ENCODE measurements at regions not wholly inside any gene's neighbourhood (a gene's known extent, or its start where the extent isn't known, plus 50 kb on each side); places are given as distances from the start of the nearest gene placed in this dataset.
"Not testable (repeated sequence)": the region's sequence is repeated elsewhere in the genome, so short reads cannot be mapped to it uniquely, and the experiment has no call there.

GRCh38 chrX:65831268-65831667, 163.8 kb downstream of the MSN start:
- H3K27me3 ChIP-seq (ENCODE audit: control insufficient read depth, insufficient read depth, low read length) = no peaks in the 10 kb centered on the region
- no peak for DNase-seq (ENCODE audit: low read depth, low spot score)
- no peak overlapping the region for H3K4me3 ChIP-seq (ENCODE audit: low read length)
- H3K27ac ChIP-seq (ENCODE audit: low read length) = no peak overlapping the region
- H3K9me3 ChIP-seq (ENCODE audit: control insufficient read depth, insufficient read depth, low read length) = no peaks in the 10 kb centered on the region
- no peaks in the 10 kb centered on the region for H3K4me1 ChIP-seq (ENCODE audit: control insufficient read depth, insufficient read depth, low read length)
- WGBS (ENCODE audit: insufficient coverage, insufficient read length) = no CpG with 5 or more reads among the region's 2 CpGs
- H3K36me3 ChIP-seq (ENCODE audit: control insufficient read depth, insufficient read depth, low read length) = no peaks in the 10 kb centered on the region

GRCh38 chrX:65828599-65828998, 161.1 kb downstream of the MSN start:
- H3K9me3 ChIP-seq (ENCODE audit: control insufficient read depth, insufficient read depth, low read length) = no peaks in the 10 kb centered on the region
- no peaks in the 10 kb centered on the region for H3K36me3 ChIP-seq (ENCODE audit: control insufficient read depth, insufficient read depth, low read length)
- H3K27me3 ChIP-seq (ENCODE audit: control insufficient read depth, insufficient read depth, low read length) = no peaks in the 10 kb centered on the region
- H3K27ac ChIP-seq (ENCODE audit: low read length) = no peak overlapping the region
- no CpG with 5 or more reads among the region's 3 CpGs for WGBS (ENCODE audit: insufficient coverage, insufficient read length)
- H3K4me3 ChIP-seq (ENCODE audit: low read length) = no peak overlapping the region
- no peak for DNase-seq (ENCODE audit: low read depth, low spot score)
- no peaks in the 10 kb centered on the region for H3K4me1 ChIP-seq (ENCODE audit: control insufficient read depth, insufficient read depth, low read length)

- not testable (repeated sequence) for H3K4me3 ChIP-seq (ENCODE audit: low read length); H3K27ac ChIP-seq (ENCODE audit: low read length); H3K36me3 ChIP-seq (ENCODE audit: control insufficient read depth, insufficient read depth, low read length); H3K9me3 ChIP-seq (ENCODE audit: control insufficient read depth, insufficient read depth, low read length); DNase-seq (ENCODE audit: low read depth, low spot score); H3K4me1 ChIP-seq (ENCODE audit: control insufficient read depth, insufficient read depth, low read length); H3K27me3 ChIP-seq (ENCODE audit: control insufficient read depth, insufficient read depth, low read length)
- no CpG with 5 or more reads among the region's 4 CpGs for WGBS (ENCODE audit: insufficient coverage, insufficient read length)
Observed at GRCh38 chrX:65825226-65825625, 157.8 kb downstream of the MSN start.

- no peak for DNase-seq (ENCODE audit: low read depth, low spot score)
- no peak overlapping the region for H3K27ac ChIP-seq (ENCODE audit: low read length)
- WGBS (ENCODE audit: insufficient coverage, insufficient read length) = no CpG with 5 or more reads among the region's 48 CpGs
- no peaks in the 10 kb centered on the region for H3K4me1 ChIP-seq (ENCODE audit: control insufficient read depth, insufficient read depth, low read length)
- no peaks in the 10 kb centered on the region for H3K27me3 ChIP-seq (ENCODE audit: control insufficient read depth, insufficient read depth, low read length)
- H3K36me3 ChIP-seq (ENCODE audit: control insufficient read depth, insufficient read depth, low read length) = no peaks in the 10 kb centered on the region
- H3K4me3 ChIP-seq (ENCODE audit: low read length) = peak overlapping the region; percentile 16; the same call in 1 of the 2 replicates
- H3K9me3 ChIP-seq (ENCODE audit: control insufficient read depth, insufficient read depth, low read length) = no peaks in the 10 kb centered on the region
Observed at GRCh38 chrX:65821721-65822496, 154.5 kb downstream of the MSN start.

GRCh38 chrX:65819983-65820382, 152.5 kb downstream of the MSN start:
- not testable (repeated sequence) for H3K4me1 ChIP-seq (ENCODE audit: control insufficient read depth, insufficient read depth, low read length); H3K27ac ChIP-seq (ENCODE audit: low read length); H3K9me3 ChIP-seq (ENCODE audit: control insufficient read depth, insufficient read depth, low read length); DNase-seq (ENCODE audit: low read depth, low spot score); H3K4me3 ChIP-seq (ENCODE audit: low read length); H3K36me3 ChIP-seq (ENCODE audit: control insufficient read depth, insufficient read depth, low read length); H3K27me3 ChIP-seq (ENCODE audit: control insufficient read depth, insufficient read depth, low read length)
- WGBS (ENCODE audit: insufficient coverage, insufficient read length) = no CpG with 5 or more reads among the region's 1 CpG

- Histone ChIP-seq H3K27me3 (ENCODE audit: control insufficient read depth, insufficient read depth, low read length) (no peaks in the 10 kb centered on the region), H3K4me1 (ENCODE audit: control insufficient read depth, insufficient read depth, low read length) (no peaks in the 10 kb centered on the region), H3K36me3 (ENCODE audit: control insufficient read depth, insufficient read depth, low read length) (no peaks in the 10 kb centered on the region), H3K4me3 (ENCODE audit: low read length) (no peak overlapping the region), H3K27ac (ENCODE audit: low read length) (no peak overlapping the region), H3K9me3 (ENCODE audit: control insufficient read depth, insufficient read depth, low read length) (no peaks in the 10 kb centered on the region; the same call in 1 of the 2 replicates)
- WGBS (ENCODE audit: insufficient coverage, insufficient read length) = no CpG with 5 or more reads among the region's 1 CpG
- no peak for DNase-seq (ENCODE audit: low read depth, low spot score)
Observed at GRCh38 chrX:65813245-65813644, 145.8 kb downstream of the MSN start.

- Histone ChIP-seq H3K9me3 (ENCODE audit: control insufficient read depth, insufficient read depth, low read length) (no peaks in the 10 kb centered on the region; the same call in 1 of the 2 replicates), H3K27ac (ENCODE audit: low read length) (no peak overlapping the region), H3K4me3 (ENCODE audit: low read length) (no peak overlapping the region), H3K36me3 (ENCODE audit: control insufficient read depth, insufficient read depth, low read length) (no peaks in the 10 kb centered on the region), H3K4me1 (ENCODE audit: control insufficient read depth, insufficient read depth, low read length) (no peaks in the 10 kb centered on the region), H3K27me3 (ENCODE audit: control insufficient read depth, insufficient read depth, low read length) (no peaks in the 10 kb centered on the region)
- DNase-seq (ENCODE audit: low read depth, low spot score) = no peak
Observed at GRCh38 chrX:65811558-65812228, 144.2 kb downstream of the MSN start.

Measured in iPS DF 6.9 (cell line).